GM21723 (cell line): ENCODE measurements at regions not wholly inside any gene's neighbourhood (a gene's known extent, or its start where the extent isn't known, plus 50 kb on each side); places are given as distances from the start of the nearest gene placed in this dataset.

ENCODE experiments used
- ATAC-seq: cut with Tn5 transposase; IDR thresholded peaks from one replicate; pipeline ENCODE4 v1.9.1; 2021; ENCODE audit warnings: mild to moderate bottlenecking, moderate library complexity; ENCODE audit not compliant: unreplicated experiment

GRCh38 chr3:162171970-162172369 is 675.4 kb downstream of the OTOL1 start:
- ATAC-seq, result no peak

GRCh38 chr3:162175145-162175544 is 678.5 kb downstream of the OTOL1 start:
- ATAC-seq, result no peak

GRCh38 chr3:162175878-162176277 is 679.3 kb downstream of the OTOL1 start:
- no peak for ATAC-seq

- no peak for ATAC-seq
Measured at GRCh38 chr3:162183440-162183839, 686.8 kb downstream of the OTOL1 start.

GRCh38 chr3:162192340-162193029 is 695.9 kb downstream of the OTOL1 start:
- ATAC-seq, result no peak

GRCh38 chr3:162193148-162194095 is 696.8 kb downstream of the OTOL1 start:
- no peak for ATAC-seq

- ATAC-seq, result no peak
Measured at GRCh38 chr3:162195147-162195546, 698.5 kb downstream of the OTOL1 start.

- no peak for ATAC-seq
Measured at GRCh38 chr3:162196964-162197363, 700.4 kb downstream of the OTOL1 start.

- no peak for ATAC-seq
Measured at GRCh38 chr3:162200836-162201235, 704.2 kb downstream of the OTOL1 start.

- no peak for ATAC-seq
Measured at GRCh38 chr3:162206648-162207047, 710.0 kb downstream of the OTOL1 start.

- ATAC-seq, result no peak
Measured at GRCh38 chr3:162211470-162211869, 714.9 kb downstream of the OTOL1 start.

- ATAC-seq, result no peak
Measured at GRCh38 chr3:162213196-162213595, 716.6 kb downstream of the OTOL1 start.

GRCh38 chr3:162213956-162214355 is 717.3 kb downstream of the OTOL1 start:
- ATAC-seq, result no peak

- no peak for ATAC-seq
Measured at GRCh38 chr3:162217647-162218046, 721.0 kb downstream of the OTOL1 start.

GRCh38 chr3:162218479-162218878 is 721.9 kb downstream of the OTOL1 start:
- ATAC-seq, result no peak

GRCh38 chr3:162224746-162225145 is 728.1 kb downstream of the OTOL1 start:
- ATAC-seq, result no peak

GRCh38 chr3:162236949-162237348 is 740.3 kb downstream of the OTOL1 start:
- no peak for ATAC-seq

- ATAC-seq, result no peak
Measured at GRCh38 chr3:162250782-162251181, 754.2 kb downstream of the OTOL1 start.

- ATAC-seq, result no peak
Measured at GRCh38 chr3:162262129-162262528, 765.5 kb downstream of the OTOL1 start.

- ATAC-seq, result no peak
Measured at GRCh38 chr3:162263596-162263995, 767.0 kb downstream of the OTOL1 start.

- ATAC-seq, result no peak
Measured at GRCh38 chr3:162269636-162270458, 773.2 kb downstream of the OTOL1 start.
